ENCODE measurements at regions not wholly inside any gene's neighbourhood (a gene's known extent, or its start where the extent isn't known, plus 50 kb on each side); places are given as distances from the start of the nearest gene placed in this dataset.
A peak's percentile ranks its signal among the peaks of the same experiment; 100 is the strongest.
"Not testable (repeated sequence)": the region's sequence is repeated elsewhere in the genome, so short reads cannot be mapped to it uniquely, and the experiment has no call there.

DNA sequence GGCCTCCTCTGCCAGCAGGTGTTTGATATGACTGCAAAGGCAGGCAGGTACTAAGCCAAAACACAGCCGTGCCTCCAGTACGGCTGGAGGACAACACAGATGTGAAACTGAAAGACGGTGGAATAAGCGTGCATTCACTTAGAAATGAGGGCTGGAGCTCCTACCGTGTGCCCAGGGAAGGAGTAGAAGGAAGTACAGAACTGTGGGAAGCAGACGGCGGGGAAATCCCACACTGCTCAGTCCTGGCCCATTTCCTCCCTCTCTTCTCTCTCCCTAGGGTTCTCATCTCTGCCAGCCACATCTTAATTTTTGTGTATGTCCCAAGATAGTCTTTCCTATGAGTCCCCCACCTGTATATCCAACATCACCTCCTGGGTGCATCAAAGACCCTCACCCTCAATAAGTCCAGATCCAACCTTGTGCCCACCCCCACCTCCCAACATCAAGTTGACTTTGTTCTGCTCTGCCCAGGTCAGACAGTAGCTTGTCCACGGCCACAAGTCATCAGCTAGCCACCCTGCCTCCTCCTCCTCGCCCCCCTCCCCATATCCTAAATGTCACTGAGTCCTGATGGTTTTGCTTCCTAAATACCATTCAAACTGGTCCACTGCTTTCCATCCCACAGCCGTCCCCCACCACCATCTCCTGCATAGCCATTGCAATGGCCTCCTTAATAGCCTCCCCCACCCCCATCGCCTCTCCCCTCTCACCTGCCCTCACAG lies 77.1 kb upstream of the RPL38 start:
- peak; percentile 17 for DNase-seq

DNA sequence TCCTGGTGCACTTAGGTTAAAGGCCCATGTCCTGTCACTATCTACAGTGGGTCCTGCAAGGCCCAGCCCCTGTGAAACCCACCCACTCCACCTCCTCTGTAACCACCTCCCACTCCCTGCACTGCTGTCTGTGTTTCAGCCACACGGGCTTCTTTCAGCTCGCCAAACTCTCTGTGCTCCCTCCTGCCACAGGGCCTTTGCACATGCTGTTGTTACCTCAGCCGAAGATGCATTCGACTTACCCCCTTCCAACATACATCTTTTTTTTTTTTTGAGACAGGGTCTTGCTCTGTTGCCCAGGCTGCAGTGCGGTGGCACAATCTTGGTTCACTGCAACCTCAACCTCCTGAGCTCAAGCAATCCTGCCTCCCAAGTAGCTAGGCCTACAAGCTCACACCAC lies 76.5 kb upstream of the RPL38 start:
- DNase-seq = no peak

DNA sequence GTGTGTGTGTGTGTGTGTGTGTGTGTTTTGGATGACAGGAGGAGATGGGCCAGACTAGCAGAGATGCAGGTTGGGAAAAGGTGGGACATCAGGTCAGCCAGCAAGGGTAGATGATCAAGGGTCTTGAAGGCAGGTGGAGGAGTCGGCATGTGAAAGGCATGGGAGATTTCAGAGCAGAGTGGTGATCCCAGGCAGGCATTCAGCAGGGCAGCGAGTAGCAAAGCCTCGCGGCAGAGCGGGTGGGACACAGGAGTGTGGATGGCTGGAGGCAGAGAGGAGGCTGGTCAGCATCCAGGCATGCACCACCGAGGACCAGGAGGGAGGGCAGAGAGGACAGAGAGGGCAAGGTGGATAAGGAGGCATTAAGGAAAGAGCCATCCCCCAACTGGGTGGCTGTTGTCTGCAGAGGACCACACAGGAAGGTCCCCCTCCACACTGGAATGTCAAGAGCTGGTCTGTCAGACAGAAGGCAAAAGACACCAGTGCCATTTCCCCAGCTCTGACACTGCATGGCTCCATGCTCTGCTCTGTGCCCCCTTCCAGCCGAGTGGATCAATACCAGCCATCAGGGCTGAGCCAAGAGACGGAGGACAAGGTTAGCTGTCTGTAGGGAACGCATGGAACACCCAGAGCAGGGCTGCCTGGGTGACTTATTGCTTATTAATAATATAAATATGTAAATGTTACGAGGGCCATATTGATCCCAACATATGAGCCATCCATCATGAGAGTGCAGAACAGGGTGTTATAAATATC lies 74.8 kb upstream of the RPL38 start:
- DNase-seq = no peak

DNA sequence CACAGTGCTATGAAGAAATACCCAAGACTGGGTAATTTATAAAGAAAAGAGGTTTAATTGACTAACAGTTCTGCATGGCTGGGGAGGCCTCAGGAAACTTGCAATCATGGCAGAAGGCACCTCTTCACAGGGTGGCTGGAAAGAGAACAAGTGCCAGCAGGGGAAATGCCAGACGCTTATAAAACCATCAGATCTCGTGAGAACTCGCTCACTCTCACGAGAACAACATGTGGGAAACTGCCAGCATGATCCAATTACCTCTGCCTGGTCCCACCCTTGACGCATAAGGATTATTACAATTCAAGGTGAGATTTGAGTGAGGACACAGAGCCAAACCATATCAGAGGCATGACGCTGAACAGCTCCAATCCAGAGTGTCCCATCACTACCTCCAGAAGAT lies 73.7 kb upstream of the RPL38 start:
- DNase-seq = not testable (repeated sequence)

DNA sequence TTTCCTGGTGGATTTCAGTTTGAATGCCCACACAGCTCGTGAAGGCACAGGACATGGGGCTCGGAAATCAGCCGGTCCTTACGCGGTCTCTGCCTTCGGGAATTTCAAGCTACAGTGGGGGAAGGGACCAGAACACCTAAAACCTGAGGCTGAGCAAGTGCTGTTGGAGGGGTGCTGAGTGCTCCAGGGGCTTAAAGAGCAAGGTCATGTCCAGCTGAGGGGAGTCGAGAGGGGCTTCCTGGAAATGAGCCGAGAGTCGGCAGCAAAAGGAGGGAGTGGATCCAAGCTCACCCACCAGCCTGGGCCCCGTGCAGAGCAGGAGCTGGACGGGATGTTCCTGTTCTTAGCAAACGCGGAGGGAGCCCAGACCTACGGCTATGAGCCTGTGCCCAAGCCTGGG lies 73.2 kb upstream of the RPL38 start:
- no peak for DNase-seq

DNA sequence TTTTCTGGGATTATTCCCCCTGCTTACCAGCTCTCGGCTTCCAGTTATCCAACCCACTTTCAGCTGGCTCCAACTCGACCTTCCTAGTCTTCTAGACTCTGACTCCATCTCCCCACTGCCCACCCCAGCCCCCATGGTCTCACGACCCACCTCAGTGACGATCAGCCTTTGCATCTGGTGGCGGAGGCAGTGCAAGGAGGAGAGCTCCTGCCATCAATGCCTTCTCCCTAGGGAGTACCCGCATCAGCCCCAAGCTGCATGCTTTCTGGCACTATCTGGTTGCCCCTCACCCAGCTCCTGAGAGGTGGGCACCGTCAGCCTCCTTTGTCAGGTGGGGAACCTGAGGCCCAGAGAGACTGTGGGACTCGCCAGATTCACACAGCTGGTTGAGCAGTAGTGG lies 72.6 kb upstream of the RPL38 start:
- no peak for DNase-seq

DNA sequence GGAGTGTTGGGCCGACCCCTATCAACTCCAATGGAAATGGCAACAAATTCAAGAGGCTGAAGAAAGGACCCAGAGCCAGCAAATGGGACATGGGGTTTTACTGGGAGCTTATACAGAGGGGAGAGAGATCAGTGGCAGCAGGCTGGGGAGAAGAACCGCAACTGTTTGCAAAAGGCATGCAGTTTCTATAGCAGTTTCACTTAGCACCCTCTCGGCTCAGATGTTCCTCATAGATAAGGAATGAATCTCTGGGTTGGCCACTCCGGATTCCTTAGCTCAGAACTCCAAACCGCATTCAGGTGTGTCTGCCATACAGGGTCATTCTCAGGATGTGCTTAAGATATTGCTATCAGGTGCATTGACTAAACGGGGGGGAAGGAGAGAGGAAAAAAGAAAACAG lies 71.1 kb upstream of the RPL38 start:
- DNase-seq = no peak

DNA sequence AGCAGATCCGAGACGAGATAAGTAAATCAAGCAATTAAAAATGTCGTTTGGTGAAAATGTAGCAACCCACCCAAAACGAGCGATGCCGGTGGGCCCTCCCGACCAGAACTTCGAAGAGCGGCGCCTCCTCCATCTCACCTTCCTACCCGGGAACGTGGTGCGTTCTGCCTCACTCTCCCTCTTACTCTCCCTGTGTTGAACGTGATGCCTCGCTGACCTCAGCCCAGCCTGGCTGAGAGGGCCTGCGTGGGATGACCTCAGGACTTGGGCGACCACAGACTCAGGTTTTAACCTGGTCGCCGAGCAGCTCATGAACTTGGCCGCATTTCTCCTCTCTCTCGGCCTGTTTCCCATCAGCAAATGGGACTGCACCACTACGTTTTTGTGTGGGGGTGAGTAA lies 69.7 kb upstream of the RPL38 start:
- DNase-seq = no peak

DNA sequence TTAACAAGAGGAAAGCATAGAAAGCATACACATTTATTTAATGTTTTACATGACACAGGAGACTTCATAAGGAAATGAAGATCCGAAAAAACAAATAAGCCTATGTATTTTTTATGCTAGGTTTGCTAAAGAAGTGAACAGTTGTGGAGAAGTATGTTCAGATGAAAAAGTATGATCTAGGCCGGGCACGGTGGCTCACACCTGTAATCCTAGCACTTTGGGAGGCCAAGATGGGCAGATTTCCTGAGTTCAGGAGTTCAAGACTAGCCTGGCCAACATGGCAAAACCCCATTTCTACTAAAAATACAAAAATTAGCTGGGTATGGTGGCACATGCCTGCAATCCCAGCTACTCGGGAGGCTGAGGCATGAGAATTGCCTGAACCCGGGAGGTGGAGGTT lies 69.2 kb upstream of the RPL38 start:
- not testable (repeated sequence) for DNase-seq

DNA sequence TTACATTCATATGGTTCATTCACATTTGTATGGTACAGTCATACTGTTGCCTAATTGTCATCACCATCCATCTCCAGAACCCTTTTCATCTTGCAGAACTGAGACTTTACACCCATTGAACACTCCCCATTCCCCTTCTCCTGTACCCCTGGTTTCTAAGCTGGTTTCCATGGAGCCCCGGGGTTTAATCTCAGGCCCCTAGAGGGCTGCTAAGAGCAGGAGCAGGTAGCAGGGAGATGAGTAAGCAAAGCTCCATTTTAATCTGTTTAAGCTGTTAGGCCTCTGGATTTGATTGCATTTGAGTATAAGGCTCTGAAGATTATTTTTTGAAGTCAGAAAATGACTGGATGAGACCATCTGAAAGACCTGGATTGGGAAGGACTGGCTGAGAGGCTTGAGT lies 68.5 kb upstream of the RPL38 start:
- DNase-seq = no peak

DNA sequence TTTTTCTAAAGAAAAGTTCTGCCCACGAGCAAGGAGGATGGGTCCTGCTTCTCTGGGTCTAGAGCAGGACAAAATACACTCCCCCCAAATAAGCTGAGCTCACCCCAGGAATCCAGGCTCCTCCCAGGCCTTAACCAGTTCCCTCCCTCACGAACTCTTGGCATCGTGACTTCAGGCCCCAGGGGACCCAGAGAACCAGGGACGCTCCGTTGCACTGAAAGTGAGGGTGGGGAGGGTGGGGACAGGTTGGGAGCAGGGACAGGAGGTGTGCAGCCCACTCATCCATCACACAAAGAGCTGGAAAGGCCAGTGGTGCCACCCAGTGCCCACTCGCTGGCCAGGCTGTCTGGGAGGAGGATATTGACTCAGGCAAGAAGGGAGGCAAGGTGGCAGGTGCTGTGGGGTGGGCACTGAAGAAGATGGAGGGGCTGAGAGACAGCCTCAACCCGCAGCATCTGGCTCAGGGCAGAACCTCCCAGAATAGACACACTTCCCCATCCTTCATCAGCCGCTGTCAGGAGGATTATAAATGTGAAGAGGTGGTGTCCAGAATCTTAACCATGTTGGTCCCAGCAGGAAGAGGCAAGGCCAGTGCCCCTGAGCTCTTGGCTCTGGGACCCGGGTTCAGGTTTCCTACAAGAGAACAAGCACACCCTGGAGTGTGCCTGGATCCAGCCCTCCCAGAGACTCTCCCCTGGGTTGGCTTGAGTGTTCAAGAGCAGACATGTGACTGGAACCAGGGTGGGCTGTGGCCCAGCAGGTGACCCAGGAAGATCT lies 67.9 kb upstream of the RPL38 start:
- no peak for DNase-seq

DNA sequence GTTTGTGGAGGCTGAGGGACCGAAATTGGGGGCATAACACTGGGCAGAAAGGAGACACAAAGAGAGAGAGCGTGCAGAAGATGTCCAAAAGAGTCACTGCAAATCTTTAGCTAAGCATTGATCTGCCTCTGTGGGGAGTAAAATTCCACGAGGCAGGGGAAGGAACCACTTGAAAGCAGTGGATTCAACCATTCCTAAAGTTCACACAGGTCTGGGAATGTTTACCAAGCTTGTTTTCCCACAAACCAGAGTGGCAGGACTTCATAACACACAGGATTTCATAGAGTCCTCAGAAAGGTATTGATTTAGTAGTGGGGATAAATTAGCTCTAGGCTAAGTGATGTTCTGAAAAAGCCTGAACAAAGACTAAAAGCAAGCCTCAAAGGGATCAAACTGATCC lies 66.1 kb upstream of the RPL38 start:
- DNase-seq = no peak

DNA sequence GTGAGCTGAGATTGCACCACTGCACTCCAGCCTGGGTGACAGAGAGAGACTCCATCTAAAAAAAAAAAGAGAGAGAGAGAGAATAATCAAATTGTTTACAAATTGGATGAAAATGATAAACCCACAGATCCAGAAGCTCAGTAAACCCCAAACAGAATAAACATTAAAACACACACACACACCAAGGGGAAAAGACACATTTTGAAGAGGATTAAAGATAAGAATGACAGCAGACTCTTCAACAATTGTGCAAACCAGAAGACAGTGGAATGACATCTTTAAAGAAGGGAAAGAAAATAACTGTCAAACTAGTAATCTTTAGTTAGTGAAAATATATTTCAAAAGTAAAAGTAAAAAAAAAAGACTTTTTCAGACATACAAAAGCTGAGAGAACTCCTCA lies 64.4 kb upstream of the RPL38 start:
- no peak for DNase-seq

DNA sequence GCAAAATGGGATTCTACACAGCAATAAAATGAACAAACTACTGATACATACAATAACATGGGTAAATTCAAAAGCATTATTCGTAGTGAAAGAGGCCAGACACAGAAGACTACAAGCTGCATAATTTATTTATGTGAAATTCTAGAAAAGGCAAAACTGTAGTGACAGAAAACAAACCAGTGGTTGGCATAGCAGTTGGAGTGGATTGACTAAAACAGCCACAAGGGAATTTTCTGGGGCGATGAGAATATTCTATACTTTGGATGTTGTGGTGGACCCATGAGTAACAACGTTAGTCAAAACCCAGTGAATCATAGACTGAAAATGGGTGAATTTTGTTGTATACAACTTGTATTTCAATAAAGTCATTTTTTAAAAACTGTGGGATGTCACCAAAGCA lies 63.2 kb upstream of the RPL38 start:
- DNase-seq = no peak

DNA sequence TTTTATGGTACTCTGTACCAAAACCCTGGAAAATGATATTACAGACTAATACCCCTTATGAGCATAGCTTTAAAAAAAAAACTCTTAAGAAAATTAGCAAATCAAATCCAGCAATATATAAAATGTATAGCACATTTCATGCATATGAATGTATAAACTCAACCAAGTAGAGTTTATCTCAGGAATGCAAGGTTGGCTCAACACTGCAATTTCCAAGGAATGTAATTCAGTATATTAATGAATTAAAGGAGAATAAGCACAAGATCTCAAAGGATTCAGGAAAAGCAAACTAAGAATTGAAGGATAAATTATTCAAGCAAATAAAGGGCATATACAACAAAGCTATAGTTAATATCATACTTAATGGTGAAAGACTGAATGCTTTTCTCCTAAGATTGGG lies 61.9 kb upstream of the RPL38 start:
- DNase-seq = no peak

DNA sequence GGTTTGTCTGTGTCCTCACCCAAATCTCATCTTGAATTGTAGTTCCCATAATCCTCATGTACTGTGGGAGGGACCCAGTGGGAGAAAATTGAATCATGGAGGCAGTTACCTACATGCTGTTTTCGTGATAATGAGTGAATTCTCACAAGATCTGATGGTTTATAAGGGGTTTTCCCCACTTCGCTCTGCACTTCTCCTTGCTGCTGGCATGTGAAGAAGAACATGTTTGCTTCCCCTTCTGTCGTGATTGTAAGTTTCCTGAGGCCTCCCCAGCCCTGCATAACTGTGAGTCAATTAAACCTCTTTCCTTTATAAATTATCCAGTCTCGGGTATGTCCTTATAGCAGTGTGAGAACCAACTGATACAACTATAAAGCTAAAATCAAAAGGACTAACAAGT lies 60.2 kb upstream of the RPL38 start:
- DNase-seq = not testable (repeated sequence)

DNA sequence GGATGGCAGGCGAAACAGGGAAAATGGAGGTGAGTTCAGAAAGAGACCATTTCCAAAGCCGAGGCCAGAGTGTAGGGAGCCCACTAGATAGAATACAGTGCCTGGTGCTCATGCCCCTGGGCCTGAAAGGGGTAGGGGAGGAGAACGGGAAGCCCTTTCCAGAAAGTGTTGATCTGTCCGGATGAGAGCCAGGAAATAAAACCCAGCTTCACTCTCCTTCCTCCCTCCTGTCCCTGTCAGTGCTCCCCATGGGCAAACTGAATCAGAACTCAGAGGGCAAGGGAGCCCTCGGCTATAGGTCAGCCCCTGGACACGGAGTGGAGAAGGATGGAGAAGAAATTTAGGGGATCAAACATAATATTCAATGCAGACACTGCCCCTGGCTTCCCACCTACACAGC lies 57.7 kb upstream of the RPL38 start:
- no peak for DNase-seq

DNA sequence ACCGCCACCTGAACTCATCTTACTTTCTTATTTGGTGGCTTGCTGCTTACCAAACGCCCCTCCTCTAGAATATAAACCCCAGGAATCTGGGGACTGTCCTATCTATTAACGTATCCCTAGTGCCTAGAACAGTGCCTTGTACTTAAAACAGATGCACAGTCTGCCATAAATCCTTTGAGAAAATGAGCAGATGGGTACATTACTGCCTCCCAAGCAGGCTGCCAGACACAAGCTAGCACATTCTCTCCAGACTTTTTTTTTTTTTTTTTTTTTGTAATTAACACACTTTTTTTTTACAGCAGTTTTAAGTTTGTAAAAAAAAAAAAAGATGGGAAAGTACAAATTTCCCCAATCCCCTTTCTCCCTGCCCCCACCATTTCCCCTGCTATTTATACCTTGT lies 57.3 kb upstream of the RPL38 start:
- no peak for DNase-seq

DNA sequence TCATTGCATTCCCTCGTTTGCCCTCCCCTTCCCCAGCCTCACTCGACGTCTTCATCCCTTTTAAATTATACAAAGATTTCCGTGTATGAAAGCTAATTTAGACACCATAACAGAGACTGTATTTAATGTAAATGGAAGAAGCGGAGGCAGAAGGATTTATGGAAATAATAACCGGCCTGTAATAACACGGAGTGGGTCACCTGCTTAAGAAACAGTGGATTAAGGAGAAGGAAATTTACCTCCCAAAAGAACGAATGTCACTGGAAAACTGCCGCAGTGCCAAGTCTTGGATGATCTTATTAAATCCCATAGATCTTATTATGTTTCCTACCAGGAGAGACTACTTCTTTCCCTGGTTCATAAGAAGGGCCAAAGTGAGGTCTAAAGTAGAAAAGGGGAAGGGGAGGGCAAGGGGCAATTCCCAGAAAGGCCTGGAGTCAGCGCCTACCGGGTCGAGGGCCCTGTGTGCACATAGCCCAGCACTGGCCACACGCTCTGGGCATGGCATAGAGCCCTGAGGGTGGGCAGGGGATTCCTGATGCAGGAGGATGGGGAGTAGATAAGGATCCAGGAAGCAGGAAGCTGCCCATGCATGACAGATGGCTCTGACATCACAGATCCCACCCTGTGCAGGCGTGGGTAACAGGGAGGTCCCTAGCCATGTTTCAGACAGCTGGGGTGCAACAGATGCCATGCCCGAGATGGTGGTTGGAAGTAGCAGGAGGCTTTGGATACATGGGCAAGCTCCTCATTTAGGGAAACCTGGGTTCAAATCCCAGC lies 56.2 kb upstream of the RPL38 start:
- DNase-seq = no peak

DNA sequence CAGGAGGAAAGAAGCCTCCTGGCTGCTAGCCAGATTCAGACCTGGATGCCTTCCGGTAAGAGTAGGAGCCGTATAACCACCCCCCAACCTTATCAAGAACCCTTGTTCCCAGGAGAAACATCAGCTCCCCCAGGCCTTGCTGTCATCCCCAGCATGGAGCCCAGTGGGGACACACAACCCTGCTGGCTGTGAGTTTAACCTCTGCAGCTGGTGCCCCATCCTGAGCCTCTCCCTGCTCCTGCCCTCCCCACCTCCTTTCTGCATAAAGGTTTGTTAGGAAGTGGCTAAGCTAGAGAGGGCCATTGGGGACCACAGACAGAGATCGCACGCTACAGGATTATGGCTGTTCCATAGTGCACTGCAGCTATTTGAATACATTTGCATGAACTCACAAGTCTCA lies 55.5 kb upstream of the RPL38 start:
- DNase-seq = no peak

DNA sequence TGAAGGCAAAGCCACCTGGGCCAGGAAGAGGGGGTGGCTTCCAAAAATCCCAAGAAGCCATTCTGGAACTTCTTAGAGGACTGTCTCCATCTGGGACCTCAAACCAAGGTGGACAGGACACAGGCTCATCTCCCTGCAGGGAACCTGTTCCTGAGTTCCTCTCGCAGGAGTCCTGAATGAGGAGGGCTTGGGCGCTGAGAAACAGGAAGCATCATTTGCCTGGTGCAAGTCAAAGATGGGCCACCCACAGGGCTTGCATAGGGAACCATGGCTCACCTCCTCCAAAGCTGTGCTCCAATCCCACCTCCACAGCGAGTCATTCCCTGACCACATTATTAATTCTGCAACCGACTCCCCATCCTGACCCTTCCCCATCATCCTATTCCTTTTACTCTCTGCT lies 55.0 kb upstream of the RPL38 start:
- no peak for DNase-seq

DNA sequence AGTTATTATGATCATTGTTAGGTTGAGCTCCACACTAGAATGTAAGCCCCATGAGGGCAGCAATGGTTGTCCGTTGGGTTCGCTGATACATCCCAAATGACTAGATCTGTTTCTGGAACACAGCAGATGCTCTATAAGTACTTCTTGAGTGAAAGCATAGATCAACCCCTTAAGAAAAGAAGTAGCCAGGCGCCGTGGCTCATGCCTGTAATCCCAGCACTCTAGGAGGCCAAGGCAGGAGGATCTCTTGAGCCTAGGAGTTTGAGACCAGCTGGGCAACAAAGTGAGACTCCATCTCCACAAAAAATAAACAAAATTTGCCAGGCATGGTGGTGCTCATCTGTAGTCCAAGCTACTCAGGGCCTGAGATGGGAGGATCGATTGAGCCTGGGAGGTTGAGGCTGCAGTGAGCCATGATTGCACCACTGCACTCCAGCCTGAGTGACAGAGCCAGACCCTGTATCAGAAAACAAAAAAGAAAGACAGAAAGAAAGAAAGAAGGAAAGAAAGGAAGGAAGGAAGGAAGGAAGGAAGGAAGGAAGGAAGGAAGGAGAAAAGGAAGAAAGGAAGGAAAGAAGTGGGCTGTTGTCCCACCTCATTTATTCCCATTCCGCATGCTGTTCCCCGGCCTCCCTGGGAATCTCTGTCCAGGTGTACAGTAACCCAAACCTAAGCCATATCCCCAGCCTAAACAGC lies 54.4 kb upstream of the RPL38 start:
- no peak for DNase-seq
